ENCODE measurements at regions not wholly inside any gene's neighbourhood (a gene's known extent, or its start where the extent isn't known, plus 50 kb on each side); places are given as distances from the start of the nearest gene placed in this dataset.

GRCh38 chr4:180923486-180923885 is 1319.7 kb upstream of the TENM3 start:
- no peak for DNase-seq (ENCODE audit: low spot score)

DNA sequence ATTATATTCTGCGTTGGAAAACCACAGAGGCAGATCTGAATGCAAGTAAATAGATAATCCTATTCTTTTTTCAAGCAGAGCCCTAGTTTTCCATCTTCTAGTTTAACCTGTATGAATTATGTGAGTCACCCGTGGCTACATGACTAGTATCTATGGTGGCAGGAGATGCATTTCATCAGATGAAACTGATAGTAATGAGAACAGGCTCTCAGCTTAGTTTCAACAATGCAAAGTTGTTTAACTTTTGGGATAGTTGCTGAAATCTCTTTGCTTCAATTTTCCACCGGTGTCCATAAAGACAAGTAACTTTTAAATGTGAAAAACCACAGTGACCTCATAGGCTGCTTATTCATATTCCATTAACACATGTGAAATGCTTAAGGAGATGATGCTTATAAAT is 1317.4 kb upstream of the TENM3 start:
- no peak for DNase-seq (ENCODE audit: low spot score)

DNA sequence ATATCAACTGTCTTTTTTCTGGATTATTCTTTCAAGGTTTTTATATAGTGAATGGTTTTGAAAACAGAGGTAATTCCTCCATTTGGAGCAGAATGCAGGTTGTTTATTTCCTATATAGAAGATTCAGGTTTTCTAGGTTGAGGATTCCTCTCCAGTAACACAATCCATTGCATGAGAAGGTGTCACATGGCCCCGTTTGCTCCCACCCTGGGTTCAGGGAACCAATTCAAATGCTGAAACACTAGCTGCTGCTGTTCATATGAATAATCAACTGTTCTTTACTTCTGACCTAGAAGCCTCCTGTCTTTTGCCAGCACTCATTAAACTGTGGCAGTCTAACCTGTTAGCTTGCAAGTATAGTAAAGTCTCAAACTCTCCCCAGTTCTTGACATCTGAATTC is 1316.9 kb upstream of the TENM3 start:
- no peak for DNase-seq (ENCODE audit: low spot score)

- DNase-seq (ENCODE audit: low spot score), result no peak
Observed at GRCh38 chr4:180932370-180933001, 1310.7 kb upstream of the TENM3 start.

DNA sequence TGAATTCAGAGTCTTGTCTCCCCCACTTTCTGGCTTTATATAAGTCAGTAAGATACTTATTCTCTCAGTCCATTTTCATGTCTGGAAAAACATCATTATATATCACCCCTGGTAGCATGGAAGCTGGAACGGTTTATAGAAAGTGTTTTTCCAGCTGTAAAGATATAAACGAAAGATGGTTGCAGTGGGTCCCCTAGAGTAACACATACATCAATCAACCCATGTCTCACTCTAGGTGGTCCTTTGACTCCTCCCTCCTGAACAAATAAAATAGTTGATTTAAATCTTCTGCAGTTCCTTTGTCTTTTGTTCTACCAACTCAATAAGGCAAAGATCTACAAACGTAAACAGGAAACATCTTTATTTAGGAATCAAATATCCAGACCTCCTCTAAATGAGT is 1306.1 kb upstream of the TENM3 start:
- DNase-seq (ENCODE audit: low spot score), result no peak

GRCh38 chr4:180940680-180941079 is 1302.5 kb upstream of the TENM3 start:
- no peak for DNase-seq (ENCODE audit: low spot score)

DNA sequence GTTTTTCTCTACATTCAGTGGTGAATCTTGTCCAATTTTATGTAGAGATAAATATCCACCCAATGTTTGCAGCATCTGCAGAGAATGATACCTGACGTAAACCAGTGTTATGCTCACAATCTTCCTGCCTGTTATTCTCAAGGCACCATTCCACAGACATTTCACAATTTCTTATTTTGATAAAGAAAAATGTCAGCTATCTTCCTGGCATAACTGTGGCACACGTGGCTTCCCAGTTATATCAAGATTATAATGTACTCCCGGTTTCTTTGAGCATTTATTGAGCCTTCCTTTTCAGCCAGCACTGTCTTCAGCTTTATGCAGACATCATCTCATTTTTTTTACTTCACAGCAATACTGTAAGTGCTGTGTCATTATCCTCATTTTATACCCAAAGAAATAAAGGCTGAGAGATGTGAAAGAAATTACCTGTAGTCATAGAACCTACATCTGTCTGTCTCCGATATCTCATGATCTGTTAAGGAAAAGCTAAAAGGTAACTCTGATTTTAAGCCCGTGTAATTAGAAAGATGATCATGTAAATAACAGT is 1300.8 kb upstream of the TENM3 start:
- DNase-seq (ENCODE audit: low spot score), result no peak

GRCh38 chr4:180946188-180946587 is 1297.0 kb upstream of the TENM3 start:
- no peak for DNase-seq (ENCODE audit: low spot score)

GRCh38 chr4:180947425-180947824 is 1295.8 kb upstream of the TENM3 start:
- DNase-seq (ENCODE audit: low spot score), result no peak

GRCh38 chr4:180949424-180950213 is 1293.6 kb upstream of the TENM3 start:
- DNase-seq (ENCODE audit: low spot score), result no peak

GRCh38 chr4:180950377-180950776 is 1292.8 kb upstream of the TENM3 start:
- no peak for DNase-seq (ENCODE audit: low spot score)

DNA sequence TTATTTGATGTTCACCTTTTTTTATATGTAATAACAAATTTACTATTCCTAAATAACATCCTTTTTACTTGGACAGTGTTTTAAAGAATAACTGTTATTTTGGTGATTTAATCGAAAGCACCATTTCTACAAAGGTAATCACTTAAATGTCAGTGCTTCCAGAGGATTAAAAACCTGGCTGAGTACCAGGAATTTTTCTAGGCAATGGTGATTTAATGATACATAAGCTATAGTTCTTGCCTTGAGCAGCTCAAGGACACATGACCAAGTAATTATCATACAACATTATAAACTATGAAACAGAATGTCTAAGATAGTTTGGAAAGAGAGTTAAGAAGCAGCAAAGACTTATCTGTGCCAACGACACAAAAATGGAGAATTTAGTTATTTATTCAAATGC is 1291.9 kb upstream of the TENM3 start:
- DNase-seq (ENCODE audit: low spot score), result no peak

DNA sequence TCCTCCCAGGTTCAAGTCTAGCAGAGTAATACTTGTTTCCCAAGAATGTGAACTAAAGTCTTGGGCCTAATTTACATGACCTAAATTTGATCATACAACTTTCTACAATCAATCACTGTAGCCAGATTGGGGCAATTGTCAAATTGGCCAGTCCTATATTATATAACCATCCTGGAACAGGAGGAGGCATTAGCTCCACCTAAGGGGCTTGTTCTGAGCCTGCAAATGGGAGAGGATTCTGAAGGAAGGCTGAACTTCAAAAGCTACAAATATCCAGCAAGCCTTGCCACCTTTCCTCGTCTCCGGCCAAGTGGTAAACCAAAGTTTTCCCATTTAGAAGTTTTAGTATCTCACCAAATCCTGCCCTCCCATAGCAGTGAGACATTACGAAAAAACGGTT is 1289.6 kb upstream of the TENM3 start:
- no peak for DNase-seq (ENCODE audit: low spot score)

GRCh38 chr4:180960743-180961401 is 1282.3 kb upstream of the TENM3 start:
- no peak for DNase-seq (ENCODE audit: low spot score)

- DNase-seq (ENCODE audit: low spot score), result no peak
Observed at GRCh38 chr4:180962268-180962667, 1280.9 kb upstream of the TENM3 start.

GRCh38 chr4:180966312-180966711 is 1276.9 kb upstream of the TENM3 start:
- no peak for DNase-seq (ENCODE audit: low spot score)

- DNase-seq (ENCODE audit: low spot score), result no peak
Observed at GRCh38 chr4:180967936-180968335, 1275.3 kb upstream of the TENM3 start.

DNA sequence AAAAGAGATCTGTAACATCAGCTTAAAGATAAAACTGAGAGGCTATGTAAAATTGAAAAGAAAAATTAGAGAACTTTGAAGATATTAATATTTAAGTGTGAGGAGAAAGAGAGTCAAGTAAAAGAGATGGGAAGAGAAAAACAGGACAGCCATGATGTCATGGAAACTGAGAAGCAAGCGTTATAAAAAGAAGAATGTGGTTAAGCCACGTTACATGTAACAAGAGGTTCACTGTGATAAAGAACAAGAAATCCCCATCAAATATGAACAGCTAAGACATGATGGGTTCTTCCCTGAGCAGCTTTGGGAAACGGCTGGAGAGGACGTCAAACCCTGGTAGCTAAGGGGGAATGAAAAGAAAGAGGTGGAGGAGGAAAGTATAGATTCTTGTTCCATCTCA is 1269.3 kb upstream of the TENM3 start:
- no peak for DNase-seq (ENCODE audit: low spot score)

DNA sequence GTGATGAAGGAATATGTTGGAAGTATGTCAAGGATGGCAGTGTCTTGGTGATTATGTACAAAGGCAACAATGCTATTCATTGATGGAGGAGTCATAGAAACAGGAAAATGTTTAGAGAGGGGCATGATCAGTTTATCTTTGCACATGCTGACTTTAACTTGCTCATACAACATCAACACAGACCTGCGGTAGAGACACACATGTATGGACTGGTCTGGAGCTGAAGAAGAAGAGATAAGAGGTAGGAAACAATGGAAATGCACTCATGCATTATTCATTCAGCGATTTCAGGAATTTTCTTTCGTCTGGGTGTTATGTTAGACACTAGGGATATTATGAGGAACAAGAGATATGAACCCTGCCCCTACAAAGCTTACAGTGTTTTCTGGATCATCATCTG is 1252.3 kb upstream of the TENM3 start:
- DNase-seq (ENCODE audit: low spot score), result no peak

DNA sequence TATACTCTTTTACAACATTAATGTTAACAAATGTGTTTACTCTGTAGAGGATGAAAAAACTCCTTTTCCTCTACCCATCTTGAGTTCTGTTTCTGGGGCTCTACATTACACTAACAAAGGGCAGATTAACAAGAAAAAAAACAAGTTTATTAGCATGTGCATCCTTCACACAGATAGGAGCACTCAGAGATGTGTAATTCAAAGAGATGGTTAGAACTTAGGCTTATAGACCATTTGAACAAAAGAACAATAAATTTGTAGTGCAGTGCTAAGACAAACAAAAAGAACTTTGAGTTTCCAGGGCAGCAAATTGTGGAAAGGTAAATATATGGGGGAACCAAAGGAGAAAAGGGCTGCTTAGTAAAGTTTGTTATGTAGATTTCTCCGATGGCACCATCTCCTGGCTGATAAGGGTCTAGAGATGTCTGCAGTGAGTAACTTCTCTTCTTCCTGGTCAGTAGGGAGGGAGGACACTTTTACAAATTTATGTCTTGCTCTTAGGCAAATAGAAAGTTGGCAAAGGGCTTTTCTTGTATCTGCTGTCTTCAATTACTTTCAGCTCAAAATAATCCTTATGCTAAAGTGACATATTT is 1249.9 kb upstream of the TENM3 start:
- no peak for DNase-seq (ENCODE audit: low spot score)

DNA sequence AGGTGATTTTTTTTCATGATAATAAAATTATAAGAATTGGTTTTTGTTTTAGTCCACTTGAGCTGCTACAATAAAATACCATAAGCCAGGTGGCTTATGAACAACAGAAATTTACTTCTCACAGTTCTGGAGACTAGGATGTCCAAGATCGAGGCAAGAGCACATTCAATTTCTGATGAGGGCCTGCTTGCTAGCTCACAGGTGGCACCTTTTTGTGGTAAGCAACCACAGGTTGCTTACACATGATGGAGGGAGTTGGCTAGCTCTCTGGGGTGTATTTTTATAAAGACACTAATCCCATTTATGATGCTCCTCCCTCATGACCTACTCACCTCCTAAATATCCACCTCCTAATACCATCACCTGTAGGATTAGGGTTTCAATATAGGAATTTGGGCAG is 1248.5 kb upstream of the TENM3 start:
- no peak for DNase-seq (ENCODE audit: low spot score)

GRCh38 chr4:180999217-180999616 is 1244.0 kb upstream of the TENM3 start:
- no peak for DNase-seq (ENCODE audit: low spot score)

GRCh38 chr4:181004056-181004455 is 1239.1 kb upstream of the TENM3 start:
- DNase-seq (ENCODE audit: low spot score), result no peak
